Sigmoid colon (tissue), 6 donors: ENCODE measurements at regions not wholly inside any gene's neighbourhood (a gene's known extent, or its start where the extent isn't known, plus 50 kb on each side); places are given as distances from the start of the nearest gene placed in this dataset.
"Not testable (repeated sequence)": the region's sequence is repeated elsewhere in the genome, so short reads cannot be mapped to it uniquely, and the experiment has no call there.

ENCODE experiments used
- DNase-seq: peaks from one replicate; pipeline ENCODE4 v3.0.0-alpha.2; 2019
- H3K27ac ChIP-seq, 4 donors: fragments of 200-600 bp; sonication (generic); one replicate each; pipeline ENCODE4 v1.5.1; 2016 to 2019; ENCODE audit warnings: mild to moderate bottlenecking in 1 of 4
- H3K27me3 ChIP-seq, 3 donors: fragments of 200-600 bp; sonication (generic); one replicate each; pipeline ENCODE4 v1.5.1; 2019; ENCODE audit warnings: mild to moderate bottlenecking in 1 of 3
- H3K36me3 ChIP-seq, 4 donors: fragments of 200-600 bp; sonication (generic); one replicate each; pipeline ENCODE4 v1.5.1; 2016 to 2019
- H3K4me1 ChIP-seq, 4 donors: fragments of 200-600 bp; sonication (generic); one replicate each; pipeline ENCODE4 v1.5.1; 2017 to 2019
- H3K4me3 ChIP-seq, 4 donors: fragments of 200-600 bp; sonication (generic); one replicate each; pipeline ENCODE4 v1.5.1; 2017 to 2019; ENCODE audit warnings: mild to moderate bottlenecking in 2 of 4, moderate library complexity in 1 of 4
- H3K9me3 ChIP-seq, 4 donors: fragments of 200-600 bp in 3 of 4; sonication (generic) in 3 of 4; one replicate each; pipeline versions ENCODE4 v1.5.1 to v1.6.1; 2013 to 2019
- CTCF ChIP-seq, 4 experiments: fragments of 450-650 bp in 3 of 4; fragments of 200-600 bp in 1 of 4; IDR thresholded peaks; one replicate each; pipeline ENCODE4 v1.5.1; 2016 to 2019; ENCODE audit warnings: antibody characterized with exemption in 4 of 4, mild to moderate bottlenecking in 3 of 4, moderate library complexity in 2 of 4
- EP300 ChIP-seq, 4 donors: sonication (generic); formaldehyde crosslinking; IDR thresholded peaks; one replicate each; pipeline ENCODE4 v1.6.1; 2017; ENCODE audit warnings: antibody characterized with exemption in 4 of 4
- POLR2A ChIP-seq, 2 donors: fragments of 450-650 bp; IDR thresholded peaks; one replicate each; pipeline ENCODE4 v1.6.1; 2016; ENCODE audit warnings: antibody characterized with exemption in 2 of 2, mild to moderate bottlenecking in 2 of 2, moderate library complexity in 2 of 2
- POLR2AphosphoS5 ChIP-seq, 4 donors: sonication (generic); formaldehyde crosslinking; IDR thresholded peaks; one replicate each; pipeline ENCODE4 v1.6.1; 2017; ENCODE audit warnings: antibody characterized with exemption in 4 of 4
- WGBS, 2 donors: extraction: QIAGEN DNeasy Blood & Tissue Kit; methylation state at CpG; one replicate each; pipeline ENCODE4 v1.1.7; 2013; 5-methylcytosine and 5-hydroxymethylcytosine counted together
- intact Hi-C: fragments of 100-400 bp; cut with DNase I; formaldehyde crosslinking; loops from one replicate; pipeline ENCODE4 v1.15.1; 2023
- donor health status: healthy with polysubstance abuse.
- donor health status: healthy.

- no peaks in the 10 kb centered on the region for H3K27me3 ChIP-seq
- TF ChIP-seq POLR2A (IDR thresholded peaks at IDR 0.05) (no peak), CTCF (IDR thresholded peaks at IDR 0.05) (no peak), EP300 (IDR thresholded peaks at IDR 0.05) (no peak)
- no peak overlapping the region for H3K27ac ChIP-seq
- intact Hi-C loops = no loop called here
- no peaks in the 10 kb centered on the region for H3K4me1 ChIP-seq
- DNase-seq = no peak
- no peaks in the 10 kb centered on the region for H3K9me3 ChIP-seq
- H3K4me3 ChIP-seq = no peak overlapping the region
- H3K36me3 ChIP-seq = no peaks in the 10 kb centered on the region
- WGBS, 2 donors = 59 to 77% methylated on average over 4 of the region's 4 CpGs
Observed at GRCh38 chr2:83221258-83221657, 1237.8 kb downstream of the SUCLG1 start.

- 75 to 80% methylated on average over 4 of the region's 4 CpGs for WGBS, 2 donors
- Histone ChIP-seq H3K36me3 (no peaks in the 10 kb centered on the region), H3K27me3 (no peaks in the 10 kb centered on the region), H3K4me1 (no peaks in the 10 kb centered on the region), H3K4me3 (no peak overlapping the region), H3K27ac (no peak overlapping the region), H3K9me3 (no peaks in the 10 kb centered on the region)
- intact Hi-C loops = no loop called here
- TF ChIP-seq CTCF (IDR thresholded peaks at IDR 0.05) = no peak
- TF ChIP-seq POLR2A (IDR thresholded peaks at IDR 0.05) = no peak
- no peak for TF ChIP-seq EP300 (IDR thresholded peaks at IDR 0.05)
- TF ChIP-seq POLR2AphosphoS5 (IDR thresholded peaks at IDR 0.05) = no peak
- no peak for DNase-seq
Observed at GRCh38 chr2:83217854-83218253, 1241.2 kb downstream of the SUCLG1 start.

GRCh38 chr2:83196225-83196624, 1262.9 kb downstream of the SUCLG1 start:
- H3K36me3 ChIP-seq = no peaks in the 10 kb centered on the region
- no peak for DNase-seq
- no peaks in the 10 kb centered on the region for H3K27me3 ChIP-seq
- H3K27ac ChIP-seq = no peak overlapping the region
- intact Hi-C loops = no loop called here
- no peak overlapping the region for H3K4me3 ChIP-seq
- whole genome bisulfite sequencing, 2 donors = 0 to 3% methylated on average over 1 of the region's 1 CpG
- TF ChIP-seq POLR2A (IDR thresholded peaks at IDR 0.05) (no peak), POLR2AphosphoS5 (IDR thresholded peaks at IDR 0.05) (no peak), EP300 (IDR thresholded peaks at IDR 0.05) (no peak), CTCF (IDR thresholded peaks at IDR 0.05) (peak in 3 of 4 experiments; percentile 24 to 55 (median 32))
- no peaks in the 10 kb centered on the region for H3K4me1 ChIP-seq
- no peaks in the 10 kb centered on the region for H3K9me3 ChIP-seq

GRCh38 chr2:83191316-83191715, 1267.8 kb downstream of the SUCLG1 start:
- no peaks in the 10 kb centered on the region for H3K9me3 ChIP-seq
- intact Hi-C loops = no loop called here
- DNase-seq = no peak
- WGBS, 2 donors = 89 to 92% methylated on average over 2 of the region's 2 CpGs
- H3K4me1 ChIP-seq = no peaks in the 10 kb centered on the region
- H3K27me3 ChIP-seq = no peaks in the 10 kb centered on the region
- no peaks in the 10 kb centered on the region for H3K36me3 ChIP-seq
- no peak overlapping the region for H3K27ac ChIP-seq
- H3K4me3 ChIP-seq = no peak overlapping the region
- TF ChIP-seq POLR2A (IDR thresholded peaks at IDR 0.05) (no peak), CTCF (IDR thresholded peaks at IDR 0.05) (no peak), POLR2AphosphoS5 (IDR thresholded peaks at IDR 0.05) (no peak), EP300 (IDR thresholded peaks at IDR 0.05) (no peak)

- Histone ChIP-seq H3K4me1 (no peaks in the 10 kb centered on the region), H3K4me3 (no peak overlapping the region), H3K9me3 (no peaks in the 10 kb centered on the region), H3K27me3 (no peaks in the 10 kb centered on the region), H3K27ac (no peak overlapping the region), H3K36me3 (no peaks in the 10 kb centered on the region)
- intact Hi-C loops = no loop called here
- WGBS, 2 donors = 78 to 92% methylated on average over 8 of the region's 8 CpGs
- TF ChIP-seq POLR2AphosphoS5 (IDR thresholded peaks at IDR 0.05) = no peak
- TF ChIP-seq CTCF (IDR thresholded peaks at IDR 0.05) = no peak
- TF ChIP-seq POLR2A (IDR thresholded peaks at IDR 0.05) = no peak
- no peak for TF ChIP-seq EP300 (IDR thresholded peaks at IDR 0.05)
- DNase-seq = no peak
Observed at GRCh38 chr2:83186105-83186760, 1272.8 kb downstream of the SUCLG1 start.

- H3K4me3 ChIP-seq, H3K4me1 ChIP-seq, H3K9me3 ChIP-seq, DNase-seq, intact Hi-C loops, H3K36me3 ChIP-seq, H3K27ac ChIP-seq, H3K27me3 ChIP-seq: not testable (repeated sequence)
- 93 to 94% methylated on average over 34 of the region's 34 CpGs for WGBS, 2 donors
Observed at GRCh38 chr2:83180862-83181530, 1278.1 kb downstream of the SUCLG1 start.
